MM.1S (cell line): ENCODE measurements at regions not wholly inside any gene's neighbourhood (a gene's known extent, or its start where the extent isn't known, plus 50 kb on each side); places are given as distances from the start of the nearest gene placed in this dataset.

Experiments
- EZH2 ChIP-seq: fragments of 300-600 bp; sonication (generic); optimal IDR thresholded peaks from 2 replicates; pipeline ENCODE3; 2017; ENCODE audit warnings: low read depth, mild to moderate bottlenecking, antibody characterized with exemption, low read length, mixed read lengths
- TF ChIP-seq, protein P1 (sequence below): fragments of 300-600 bp; sonication (generic); IDR thresholded peaks from 2 replicates; pipeline ENCODE4 v1.5.1; 2016; ENCODE audit warnings: antibody characterized with exemption, low read length, mixed read lengths

DNA sequence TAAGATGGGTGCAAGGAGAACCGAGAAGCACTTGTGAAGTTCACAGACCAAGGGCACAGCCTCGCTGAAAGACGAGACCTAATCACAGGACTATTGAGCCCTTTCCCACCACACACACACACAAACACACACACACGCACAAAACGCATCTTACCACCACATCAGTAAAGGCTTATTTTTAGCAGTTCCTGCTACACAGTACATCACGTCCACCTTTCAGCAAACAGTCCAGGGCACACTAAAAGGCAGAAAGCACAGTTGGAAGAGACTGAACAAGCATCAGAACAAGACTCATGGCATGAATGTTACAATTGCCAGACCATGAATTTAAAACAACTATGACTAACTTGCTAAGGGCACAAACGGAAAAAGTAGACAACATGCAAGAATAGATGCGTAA lies 83.6 kb upstream of the MAPK10 start:
- TF ChIP-seq, protein P1, sequence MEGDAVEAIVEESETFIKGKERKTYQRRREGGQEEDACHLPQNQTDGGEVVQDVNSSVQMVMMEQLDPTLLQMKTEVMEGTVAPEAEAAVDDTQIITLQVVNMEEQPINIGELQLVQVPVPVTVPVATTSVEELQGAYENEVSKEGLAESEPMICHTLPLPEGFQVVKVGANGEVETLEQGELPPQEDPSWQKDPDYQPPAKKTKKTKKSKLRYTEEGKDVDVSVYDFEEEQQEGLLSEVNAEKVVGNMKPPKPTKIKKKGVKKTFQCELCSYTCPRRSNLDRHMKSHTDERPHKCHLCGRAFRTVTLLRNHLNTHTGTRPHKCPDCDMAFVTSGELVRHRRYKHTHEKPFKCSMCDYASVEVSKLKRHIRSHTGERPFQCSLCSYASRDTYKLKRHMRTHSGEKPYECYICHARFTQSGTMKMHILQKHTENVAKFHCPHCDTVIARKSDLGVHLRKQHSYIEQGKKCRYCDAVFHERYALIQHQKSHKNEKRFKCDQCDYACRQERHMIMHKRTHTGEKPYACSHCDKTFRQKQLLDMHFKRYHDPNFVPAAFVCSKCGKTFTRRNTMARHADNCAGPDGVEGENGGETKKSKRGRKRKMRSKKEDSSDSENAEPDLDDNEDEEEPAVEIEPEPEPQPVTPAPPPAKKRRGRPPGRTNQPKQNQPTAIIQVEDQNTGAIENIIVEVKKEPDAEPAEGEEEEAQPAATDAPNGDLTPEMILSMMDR: no peak
- no peak for TF ChIP-seq EZH2
